ENCODE measurements at regions not wholly inside any gene's neighbourhood (a gene's known extent, or its start where the extent isn't known, plus 50 kb on each side); places are given as distances from the start of the nearest gene placed in this dataset.
"Not testable (repeated sequence)": the region's sequence is repeated elsewhere in the genome, so short reads cannot be mapped to it uniquely, and the experiment has no call there.

DNA sequence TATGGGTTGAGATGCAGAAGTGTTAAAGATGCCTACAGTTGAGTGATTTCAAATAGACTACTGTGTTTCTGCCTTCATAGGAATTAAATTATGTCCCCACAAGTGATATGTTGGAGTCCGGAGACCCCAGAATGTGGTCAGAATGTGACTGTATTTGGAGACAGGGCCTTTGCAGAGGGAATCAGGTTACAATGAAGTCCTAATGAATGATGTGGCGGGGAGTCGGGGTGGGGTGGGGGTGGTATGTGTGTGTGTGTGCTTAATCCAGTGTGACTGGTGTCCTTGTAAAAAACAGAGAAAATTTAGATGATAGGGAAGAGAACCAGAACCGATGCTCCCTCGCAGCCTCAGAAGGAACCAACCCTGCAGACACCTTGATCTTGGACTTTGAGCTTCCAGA is 448.2 kb downstream of the QKI start:
- Mint-ChIP-seq H3K4me1 (ENCODE audit: insufficient read depth, unreplicated experiment) (peaks cover 11% of the 10 kb centered on the region), H3K4me3 (ENCODE audit: unreplicated experiment) (no peak overlapping the region), H3K9me3 (ENCODE audit: unreplicated experiment) (no peaks in the 10 kb centered on the region), H3K36me3 (ENCODE audit: insufficient read depth, unreplicated experiment) (no peaks in the 10 kb centered on the region), H3K27me3 (ENCODE audit: insufficient read depth, unreplicated experiment) (no peaks in the 10 kb centered on the region), H3K27ac (ENCODE audit: low read depth, unreplicated experiment) (no peak overlapping the region)
- ChIA-PET CTCF (no interaction called here), POLR2A (no interaction called here)
- no TSS peak for BruUV-seq (replicated peaks)
- intact Hi-C loops (cut with micrococcal nuclease): no loop called here
- DNase-seq (ENCODE audit: unreplicated experiment): no peak
- TF ChIP-seq, protein P1, sequence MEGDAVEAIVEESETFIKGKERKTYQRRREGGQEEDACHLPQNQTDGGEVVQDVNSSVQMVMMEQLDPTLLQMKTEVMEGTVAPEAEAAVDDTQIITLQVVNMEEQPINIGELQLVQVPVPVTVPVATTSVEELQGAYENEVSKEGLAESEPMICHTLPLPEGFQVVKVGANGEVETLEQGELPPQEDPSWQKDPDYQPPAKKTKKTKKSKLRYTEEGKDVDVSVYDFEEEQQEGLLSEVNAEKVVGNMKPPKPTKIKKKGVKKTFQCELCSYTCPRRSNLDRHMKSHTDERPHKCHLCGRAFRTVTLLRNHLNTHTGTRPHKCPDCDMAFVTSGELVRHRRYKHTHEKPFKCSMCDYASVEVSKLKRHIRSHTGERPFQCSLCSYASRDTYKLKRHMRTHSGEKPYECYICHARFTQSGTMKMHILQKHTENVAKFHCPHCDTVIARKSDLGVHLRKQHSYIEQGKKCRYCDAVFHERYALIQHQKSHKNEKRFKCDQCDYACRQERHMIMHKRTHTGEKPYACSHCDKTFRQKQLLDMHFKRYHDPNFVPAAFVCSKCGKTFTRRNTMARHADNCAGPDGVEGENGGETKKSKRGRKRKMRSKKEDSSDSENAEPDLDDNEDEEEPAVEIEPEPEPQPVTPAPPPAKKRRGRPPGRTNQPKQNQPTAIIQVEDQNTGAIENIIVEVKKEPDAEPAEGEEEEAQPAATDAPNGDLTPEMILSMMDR (IDR thresholded peaks at IDR 0.05; ENCODE audit: unreplicated experiment): no peak

DNA sequence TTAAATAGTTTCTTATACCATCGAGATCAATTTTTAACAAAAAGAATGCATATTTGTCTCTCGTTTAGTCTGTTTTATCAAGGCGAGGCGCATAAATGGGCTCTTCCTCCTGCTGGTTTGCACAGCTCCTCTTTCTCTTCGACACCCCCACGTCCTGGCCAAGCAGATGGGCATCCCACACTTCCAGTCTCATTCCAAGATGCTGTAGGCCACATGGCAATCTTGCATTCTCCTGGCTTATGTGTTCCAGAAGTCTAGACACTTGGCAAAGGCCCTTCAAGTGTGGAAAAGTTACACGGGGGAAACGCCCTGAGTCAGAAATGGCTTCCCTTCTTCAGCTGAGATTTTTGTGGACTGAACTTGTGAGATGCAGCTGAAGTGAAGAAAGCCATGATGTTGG is 447.1 kb downstream of the QKI start:
- intact Hi-C loops (cut with micrococcal nuclease): no loop called here
- no TSS peak for BruUV-seq (replicated peaks)
- CTCF ChIA-PET: no interaction called here
- DNase-seq (ENCODE audit: unreplicated experiment): no peak
- Mint-ChIP-seq H3K36me3 (ENCODE audit: insufficient read depth, unreplicated experiment) (no peaks in the 10 kb centered on the region), H3K27me3 (ENCODE audit: insufficient read depth, unreplicated experiment) (no peaks in the 10 kb centered on the region), H3K4me1 (ENCODE audit: insufficient read depth, unreplicated experiment) (peaks cover 11% of the 10 kb centered on the region), H3K9me3 (ENCODE audit: unreplicated experiment) (no peaks in the 10 kb centered on the region), H3K4me3 (ENCODE audit: unreplicated experiment) (no peak overlapping the region), H3K27ac (ENCODE audit: low read depth, unreplicated experiment) (no peak overlapping the region)
- POLR2A ChIA-PET: interaction anchor here (0.7 kb wide), 1 partner anchor 15 kb away, joined by 3 read pairs; no protein-coding TSS in a partner anchor
- TF ChIP-seq, protein P1 (IDR thresholded peaks at IDR 0.05; ENCODE audit: unreplicated experiment): no peak

DNA sequence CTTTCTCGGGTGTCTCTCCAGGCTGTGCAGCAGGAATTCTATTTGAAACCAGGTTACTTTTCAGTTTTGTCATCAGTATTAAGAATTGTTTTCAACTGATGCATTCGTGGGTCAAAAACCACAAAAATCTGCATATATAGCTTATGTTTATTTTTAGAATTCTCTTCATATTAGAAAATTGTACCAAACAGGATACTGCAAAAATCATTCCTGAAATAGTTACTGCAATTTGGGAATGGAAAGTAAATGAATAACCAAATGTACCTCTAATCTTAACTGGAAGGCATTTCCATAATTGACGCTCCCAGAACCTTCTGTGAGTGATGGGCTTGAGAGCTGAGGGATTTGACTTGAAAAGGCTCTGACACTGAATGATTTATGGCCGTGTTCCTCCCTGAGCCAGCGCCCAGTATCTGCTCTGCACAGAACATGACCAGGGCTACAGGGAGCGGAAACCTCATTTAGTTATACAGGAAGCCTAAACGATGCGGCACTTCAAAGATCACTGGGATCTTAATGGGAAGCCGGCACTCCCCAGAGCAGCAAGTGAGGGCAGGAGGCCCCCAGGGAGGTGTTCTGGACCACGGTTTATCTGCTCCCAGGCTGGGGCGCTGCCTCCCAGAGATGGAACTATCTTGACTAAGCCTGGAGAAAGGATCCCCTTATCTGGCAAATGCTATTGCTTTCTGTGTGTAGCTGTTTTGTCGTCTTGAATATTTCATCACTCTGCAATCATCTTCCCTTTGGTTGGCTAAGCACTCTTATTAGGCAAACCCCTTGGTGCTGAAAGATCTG is 446.0 kb downstream of the QKI start:
- no peak overlapping the region for H3K27ac Mint-ChIP-seq (ENCODE audit: low read depth, unreplicated experiment)
- no TSS peak for BruUV-seq (replicated peaks)
- H3K4me1 Mint-ChIP-seq (ENCODE audit: insufficient read depth, unreplicated experiment): peaks cover 11% of the 10 kb centered on the region
- H3K36me3 Mint-ChIP-seq (ENCODE audit: insufficient read depth, unreplicated experiment): no peaks in the 10 kb centered on the region
- intact Hi-C loops (cut with micrococcal nuclease): no loop called here
- ChIA-PET CTCF (interaction anchor here (0.9 kb wide), 1 partner anchor 10 kb away, joined by 3 read pairs; no protein-coding TSS in a partner anchor), POLR2A (interaction anchor here (0.6 kb wide), 1 partner anchor 10 kb away, joined by 3 read pairs; no protein-coding TSS in a partner anchor)
- TF ChIP-seq, protein P1 (IDR thresholded peaks at IDR 0.05; ENCODE audit: unreplicated experiment): no peak
- no peaks in the 10 kb centered on the region for H3K9me3 Mint-ChIP-seq (ENCODE audit: unreplicated experiment)
- H3K27me3 Mint-ChIP-seq (ENCODE audit: insufficient read depth, unreplicated experiment): no peaks in the 10 kb centered on the region
- H3K4me3 Mint-ChIP-seq (ENCODE audit: unreplicated experiment): no peak overlapping the region
- DNase-seq (ENCODE audit: unreplicated experiment): no peak

DNA sequence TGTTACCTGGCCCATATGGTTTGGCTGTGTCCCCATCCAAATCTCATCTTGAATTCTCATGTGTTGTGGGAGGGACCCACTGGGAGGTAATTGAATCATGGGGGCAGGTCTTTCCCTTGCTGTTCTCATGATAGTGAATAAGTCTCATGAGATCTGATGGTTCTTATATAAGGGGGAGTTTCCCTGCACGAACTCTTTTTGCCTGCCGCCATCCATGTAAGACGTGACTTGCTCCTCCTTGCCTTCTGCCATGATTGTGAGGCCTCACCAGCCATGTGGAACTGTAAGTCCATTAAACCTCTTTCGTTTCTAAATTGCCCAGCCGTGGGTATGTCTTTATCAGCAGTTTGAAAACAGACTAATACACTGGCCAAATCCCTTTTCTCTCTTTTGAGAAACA is 444.4 kb downstream of the QKI start:
- CTCF ChIA-PET: interaction anchor here (0.6 kb wide), 1 partner anchor 677 kb away, joined by 3 read pairs; no protein-coding TSS in a partner anchor
- intact Hi-C loops (cut with micrococcal nuclease); H3K27ac Mint-ChIP-seq (ENCODE audit: low read depth, unreplicated experiment); H3K9me3 Mint-ChIP-seq (ENCODE audit: unreplicated experiment); H3K4me3 Mint-ChIP-seq (ENCODE audit: unreplicated experiment); H3K27me3 Mint-ChIP-seq (ENCODE audit: insufficient read depth, unreplicated experiment); POLR2A ChIA-PET; H3K36me3 Mint-ChIP-seq (ENCODE audit: insufficient read depth, unreplicated experiment); BruUV-seq (replicated peaks); DNase-seq (ENCODE audit: unreplicated experiment): not testable (repeated sequence)
- H3K4me1 Mint-ChIP-seq (ENCODE audit: insufficient read depth, unreplicated experiment): peaks cover 11% of the 10 kb centered on the region
